ENCODE measurements at regions not wholly inside any gene's neighbourhood (a gene's known extent, or its start where the extent isn't known, plus 50 kb on each side); places are given as distances from the start of the nearest gene placed in this dataset.

GRCh38 chr13:106152047-106152446 is 383.4 kb downstream of the EFNB2 start:
- Histone ChIP-seq H3K4me1 (ENCODE audit: control insufficient read depth, insufficient read depth, low read length, poor library complexity, severe bottlenecking) (no peaks in the 10 kb centered on the region), H3K27ac (ENCODE audit: insufficient read depth, low read length, poor library complexity, severe bottlenecking) (no peak overlapping the region), H3K27me3 (replicated peaks; ENCODE audit: control insufficient read depth, insufficient read depth, low read length, poor library complexity, severe bottlenecking) (no peaks in the 10 kb centered on the region), H3K36me3 (ENCODE audit: control insufficient read depth, insufficient read depth, low read length) (no peaks in the 10 kb centered on the region), H3K4me3 (ENCODE audit: insufficient read depth, low read depth, low read length, poor library complexity, severe bottlenecking) (no peak overlapping the region), H3K9me3 (ENCODE audit: control insufficient read depth, low read length) (no peaks in the 10 kb centered on the region)
- DNase-seq = no peak

GRCh38 chr13:106151056-106151699 is 384.3 kb downstream of the EFNB2 start:
- DNase-seq = no peak
- no peaks in the 10 kb centered on the region for H3K4me1 ChIP-seq (ENCODE audit: control insufficient read depth, insufficient read depth, low read length, poor library complexity, severe bottlenecking)
- H3K27ac ChIP-seq (ENCODE audit: insufficient read depth, low read length, poor library complexity, severe bottlenecking) = no peak overlapping the region
- no peaks in the 10 kb centered on the region for H3K36me3 ChIP-seq (ENCODE audit: control insufficient read depth, insufficient read depth, low read length)
- no peaks in the 10 kb centered on the region for H3K27me3 ChIP-seq (replicated peaks; ENCODE audit: control insufficient read depth, insufficient read depth, low read length, poor library complexity, severe bottlenecking)
- no peak overlapping the region for H3K4me3 ChIP-seq (ENCODE audit: insufficient read depth, low read depth, low read length, poor library complexity, severe bottlenecking)
- H3K9me3 ChIP-seq (ENCODE audit: control insufficient read depth, low read length) = no peaks in the 10 kb centered on the region

- no peaks in the 10 kb centered on the region for H3K4me1 ChIP-seq (ENCODE audit: control insufficient read depth, insufficient read depth, low read length, poor library complexity, severe bottlenecking)
- no peaks in the 10 kb centered on the region for H3K9me3 ChIP-seq (ENCODE audit: control insufficient read depth, low read length)
- DNase-seq = no peak
- no peaks in the 10 kb centered on the region for H3K27me3 ChIP-seq (replicated peaks; ENCODE audit: control insufficient read depth, insufficient read depth, low read length, poor library complexity, severe bottlenecking)
- no peak overlapping the region for H3K27ac ChIP-seq (ENCODE audit: insufficient read depth, low read length, poor library complexity, severe bottlenecking)
- no peaks in the 10 kb centered on the region for H3K36me3 ChIP-seq (ENCODE audit: control insufficient read depth, insufficient read depth, low read length)
- H3K4me3 ChIP-seq (ENCODE audit: insufficient read depth, low read depth, low read length, poor library complexity, severe bottlenecking) = no peak overlapping the region
These were observed 389.2 kb downstream of the EFNB2 start for GRCh38 chr13:106145997-106146864.

- Histone ChIP-seq H3K27me3 (replicated peaks; ENCODE audit: control insufficient read depth, insufficient read depth, low read length, poor library complexity, severe bottlenecking) (no peaks in the 10 kb centered on the region), H3K9me3 (ENCODE audit: control insufficient read depth, low read length) (no peaks in the 10 kb centered on the region), H3K4me3 (ENCODE audit: insufficient read depth, low read depth, low read length, poor library complexity, severe bottlenecking) (no peak overlapping the region), H3K4me1 (ENCODE audit: control insufficient read depth, insufficient read depth, low read length, poor library complexity, severe bottlenecking) (no peaks in the 10 kb centered on the region), H3K27ac (ENCODE audit: insufficient read depth, low read length, poor library complexity, severe bottlenecking) (no peak overlapping the region), H3K36me3 (ENCODE audit: control insufficient read depth, insufficient read depth, low read length) (no peaks in the 10 kb centered on the region)
- no peak for DNase-seq
These were observed 390.4 kb downstream of the EFNB2 start for GRCh38 chr13:106145070-106145469.

GRCh38 chr13:106143930-106144709 is 391.3 kb downstream of the EFNB2 start:
- Histone ChIP-seq H3K9me3 (ENCODE audit: control insufficient read depth, low read length) (no peaks in the 10 kb centered on the region), H3K4me1 (ENCODE audit: control insufficient read depth, insufficient read depth, low read length, poor library complexity, severe bottlenecking) (no peaks in the 10 kb centered on the region), H3K27ac (ENCODE audit: insufficient read depth, low read length, poor library complexity, severe bottlenecking) (no peak overlapping the region), H3K36me3 (ENCODE audit: control insufficient read depth, insufficient read depth, low read length) (no peaks in the 10 kb centered on the region), H3K27me3 (replicated peaks; ENCODE audit: control insufficient read depth, insufficient read depth, low read length, poor library complexity, severe bottlenecking) (no peaks in the 10 kb centered on the region), H3K4me3 (ENCODE audit: insufficient read depth, low read depth, low read length, poor library complexity, severe bottlenecking) (no peak overlapping the region)
- DNase-seq = no peak

- no peak overlapping the region for H3K27ac ChIP-seq (ENCODE audit: insufficient read depth, low read length, poor library complexity, severe bottlenecking)
- no peak for DNase-seq
- no peaks in the 10 kb centered on the region for H3K36me3 ChIP-seq (ENCODE audit: control insufficient read depth, insufficient read depth, low read length)
- no peak overlapping the region for H3K4me3 ChIP-seq (ENCODE audit: insufficient read depth, low read depth, low read length, poor library complexity, severe bottlenecking)
- no peaks in the 10 kb centered on the region for H3K9me3 ChIP-seq (ENCODE audit: control insufficient read depth, low read length)
- H3K27me3 ChIP-seq (replicated peaks; ENCODE audit: control insufficient read depth, insufficient read depth, low read length, poor library complexity, severe bottlenecking) = no peaks in the 10 kb centered on the region
- no peaks in the 10 kb centered on the region for H3K4me1 ChIP-seq (ENCODE audit: control insufficient read depth, insufficient read depth, low read length, poor library complexity, severe bottlenecking)
These were observed 392.1 kb downstream of the EFNB2 start for GRCh38 chr13:106143392-106143791.

- Histone ChIP-seq H3K9me3 (ENCODE audit: control insufficient read depth, low read length) (no peaks in the 10 kb centered on the region), H3K4me3 (ENCODE audit: insufficient read depth, low read depth, low read length, poor library complexity, severe bottlenecking) (no peak overlapping the region), H3K27ac (ENCODE audit: insufficient read depth, low read length, poor library complexity, severe bottlenecking) (no peak overlapping the region), H3K36me3 (ENCODE audit: control insufficient read depth, insufficient read depth, low read length) (no peaks in the 10 kb centered on the region), H3K27me3 (replicated peaks; ENCODE audit: control insufficient read depth, insufficient read depth, low read length, poor library complexity, severe bottlenecking) (no peaks in the 10 kb centered on the region), H3K4me1 (ENCODE audit: control insufficient read depth, insufficient read depth, low read length, poor library complexity, severe bottlenecking) (no peaks in the 10 kb centered on the region)
- no peak for DNase-seq
These were observed 395.0 kb downstream of the EFNB2 start for GRCh38 chr13:106140476-106140875.

- Histone ChIP-seq H3K4me3 (ENCODE audit: insufficient read depth, low read depth, low read length, poor library complexity, severe bottlenecking) (no peak overlapping the region), H3K9me3 (ENCODE audit: control insufficient read depth, low read length) (no peaks in the 10 kb centered on the region), H3K4me1 (ENCODE audit: control insufficient read depth, insufficient read depth, low read length, poor library complexity, severe bottlenecking) (no peaks in the 10 kb centered on the region), H3K27me3 (replicated peaks; ENCODE audit: control insufficient read depth, insufficient read depth, low read length, poor library complexity, severe bottlenecking) (no peaks in the 10 kb centered on the region), H3K27ac (ENCODE audit: insufficient read depth, low read length, poor library complexity, severe bottlenecking) (no peak overlapping the region), H3K36me3 (ENCODE audit: control insufficient read depth, insufficient read depth, low read length) (no peaks in the 10 kb centered on the region)
- no peak for DNase-seq
These were observed 395.5 kb downstream of the EFNB2 start for GRCh38 chr13:106139942-106140341.

- no peaks in the 10 kb centered on the region for H3K36me3 ChIP-seq (ENCODE audit: control insufficient read depth, insufficient read depth, low read length)
- no peak overlapping the region for H3K4me3 ChIP-seq (ENCODE audit: insufficient read depth, low read depth, low read length, poor library complexity, severe bottlenecking)
- no peaks in the 10 kb centered on the region for H3K4me1 ChIP-seq (ENCODE audit: control insufficient read depth, insufficient read depth, low read length, poor library complexity, severe bottlenecking)
- no peak for DNase-seq
- H3K27ac ChIP-seq (ENCODE audit: insufficient read depth, low read length, poor library complexity, severe bottlenecking) = no peak overlapping the region
- no peaks in the 10 kb centered on the region for H3K27me3 ChIP-seq (replicated peaks; ENCODE audit: control insufficient read depth, insufficient read depth, low read length, poor library complexity, severe bottlenecking)
- H3K9me3 ChIP-seq (ENCODE audit: control insufficient read depth, low read length) = no peaks in the 10 kb centered on the region
These were observed 396.1 kb downstream of the EFNB2 start for GRCh38 chr13:106139377-106139776.

- H3K27ac ChIP-seq (ENCODE audit: insufficient read depth, low read length, poor library complexity, severe bottlenecking) = no peak overlapping the region
These were observed 396.8 kb downstream of the EFNB2 start for GRCh38 chr13:106138620-106139019.

More at GRCh38 chr13:106138620-106139019, 396.8 kb downstream of the EFNB2 start:
- Histone ChIP-seq H3K9me3 (ENCODE audit: control insufficient read depth, low read length) (no peaks in the 10 kb centered on the region), H3K4me1 (ENCODE audit: control insufficient read depth, insufficient read depth, low read length, poor library complexity, severe bottlenecking) (no peaks in the 10 kb centered on the region), H3K36me3 (ENCODE audit: control insufficient read depth, insufficient read depth, low read length) (no peaks in the 10 kb centered on the region), H3K27me3 (replicated peaks; ENCODE audit: control insufficient read depth, insufficient read depth, low read length, poor library complexity, severe bottlenecking) (no peaks in the 10 kb centered on the region), H3K4me3 (ENCODE audit: insufficient read depth, low read depth, low read length, poor library complexity, severe bottlenecking) (no peak overlapping the region)
- no peak for DNase-seq
